ENCODE measurements at regions not wholly inside any gene's neighbourhood (a gene's known extent, or its start where the extent isn't known, plus 50 kb on each side); places are given as distances from the start of the nearest gene placed in this dataset.
A peak's percentile ranks its signal among the peaks of the same experiment; 100 is the strongest.

- Histone ChIP-seq H3F3A (ENCODE audit: insufficient read depth, low read depth) (no peaks in the 10 kb centered on the region), H3K36me3 (ENCODE audit: low read depth) (no peaks in the 10 kb centered on the region), H3K4me1 (replicated peaks; ENCODE audit: insufficient read depth) (no peaks in the 10 kb centered on the region), H4K20me1 (ENCODE audit: insufficient read depth) (no peaks in the 10 kb centered on the region), H3K4me3 (no peak overlapping the region), H3K9me2 (ENCODE audit: insufficient read depth) (no peaks in the 10 kb centered on the region), H3K9me3 (ENCODE audit: insufficient read depth, low read depth) (no peaks in the 10 kb centered on the region), H3K4me2 (no peak overlapping the region), H3K79me2 (ENCODE audit: low read depth) (no peaks in the 10 kb centered on the region), H3K27ac (no peak overlapping the region), H3K27me3 (ENCODE audit: insufficient read depth, low read depth) (no peaks in the 10 kb centered on the region), H2AFZ (no peak overlapping the region)
- intact Hi-C loops (cut with micrococcal nuclease; ENCODE audit: unreplicated experiment) = no loop called here
- ChIA-PET POLR2A (ENCODE audit: unreplicated experiment) (no interaction called here), CTCF (no interaction called here)
- BruUV-seq (replicated peaks) = no TSS peak
- no peak for DNase-seq
- TF ChIP-seq CTCF (conservative IDR thresholded peaks at IDR 0.05) = no peak
- TF ChIP-seq EZH2 (IDR thresholded peaks at IDR 0.05; ENCODE audit: low read depth) = no peak
Observed at GRCh38 chr17:70569128-70569527, 399.8 kb downstream of the KCNJ2 start.

GRCh38 chr17:70577456-70577855 is 408.1 kb downstream of the KCNJ2 start:
- no peaks in the 10 kb centered on the region for H3K9me3 ChIP-seq (ENCODE audit: insufficient read depth, low read depth)
- H3K4me3 ChIP-seq = no peak overlapping the region
- no peaks in the 10 kb centered on the region for H3K9me2 ChIP-seq (ENCODE audit: insufficient read depth)
- H3K79me2 ChIP-seq (ENCODE audit: low read depth) = no peaks in the 10 kb centered on the region
- CTCF ChIA-PET = no interaction called here
- no peak overlapping the region for H3K27ac ChIP-seq
- H3F3A ChIP-seq (ENCODE audit: insufficient read depth, low read depth) = no peaks in the 10 kb centered on the region
- H3K4me2 ChIP-seq = no peak overlapping the region
- no peak for DNase-seq
- no peaks in the 10 kb centered on the region for H3K4me1 ChIP-seq (replicated peaks; ENCODE audit: insufficient read depth)
- TF ChIP-seq EZH2 (IDR thresholded peaks at IDR 0.05; ENCODE audit: low read depth) = no peak
- no peak for TF ChIP-seq CTCF (conservative IDR thresholded peaks at IDR 0.05)
- 0 out of 2 replicates have a peak overlapping the region, but pooled peaks have one; percentile 8 for H2AFZ ChIP-seq
- POLR2A ChIA-PET (ENCODE audit: unreplicated experiment) = no interaction called here
- no TSS peak for BruUV-seq (replicated peaks)
- no peaks in the 10 kb centered on the region for H3K36me3 ChIP-seq (ENCODE audit: low read depth)
- no peaks in the 10 kb centered on the region for H4K20me1 ChIP-seq (ENCODE audit: insufficient read depth)
- intact Hi-C loops (cut with micrococcal nuclease; ENCODE audit: unreplicated experiment) = no loop called here
- no peaks in the 10 kb centered on the region for H3K27me3 ChIP-seq (ENCODE audit: insufficient read depth, low read depth)

DNA sequence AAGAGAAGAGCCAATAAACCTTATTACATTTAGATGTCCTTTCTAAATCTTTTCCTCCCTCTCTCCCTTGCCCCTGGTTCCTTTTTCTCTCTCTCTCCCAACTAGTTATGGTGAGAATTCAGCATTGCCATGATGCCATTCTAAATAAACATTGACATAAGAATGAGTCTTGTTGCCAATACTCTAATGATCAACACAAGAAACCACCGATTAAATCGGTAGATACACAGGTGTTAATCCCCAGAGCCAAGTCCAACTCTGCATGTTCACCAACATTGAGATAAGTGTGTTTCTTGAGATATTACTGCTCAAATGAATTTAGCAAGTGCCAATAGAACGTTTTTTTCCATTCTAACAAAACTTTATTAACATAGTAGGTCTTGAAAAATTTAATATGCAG is 412.1 kb downstream of the KCNJ2 start:
- 0 out of 2 replicates have a peak overlapping the region, but pooled peaks have one; percentile 59 for H2AFZ ChIP-seq
- BruUV-seq (replicated peaks) = no TSS peak
- no peak overlapping the region for H3K4me2 ChIP-seq
- no peaks in the 10 kb centered on the region for H3F3A ChIP-seq (ENCODE audit: insufficient read depth, low read depth)
- H3K36me3 ChIP-seq (ENCODE audit: low read depth) = no peaks in the 10 kb centered on the region
- H4K20me1 ChIP-seq (ENCODE audit: insufficient read depth) = no peaks in the 10 kb centered on the region
- TF ChIP-seq EZH2 (IDR thresholded peaks at IDR 0.05; ENCODE audit: low read depth) (no peak), CTCF (conservative IDR thresholded peaks at IDR 0.05) (no peak)
- no peak for DNase-seq
- no peaks in the 10 kb centered on the region for H3K9me3 ChIP-seq (ENCODE audit: insufficient read depth, low read depth)
- no peak overlapping the region for H3K27ac ChIP-seq
- no peak overlapping the region for H3K4me3 ChIP-seq
- no peaks in the 10 kb centered on the region for H3K4me1 ChIP-seq (replicated peaks; ENCODE audit: insufficient read depth)
- no peaks in the 10 kb centered on the region for H3K9me2 ChIP-seq (ENCODE audit: insufficient read depth)
- no peaks in the 10 kb centered on the region for H3K79me2 ChIP-seq (ENCODE audit: low read depth)
- intact Hi-C loops (cut with micrococcal nuclease; ENCODE audit: unreplicated experiment) = no loop called here
- CTCF ChIA-PET = no interaction called here
- no peaks in the 10 kb centered on the region for H3K27me3 ChIP-seq (ENCODE audit: insufficient read depth, low read depth)
- POLR2A ChIA-PET (ENCODE audit: unreplicated experiment) = no interaction called here

Data from PC-9 (cell line).